Hepatocyte (in vitro differentiated cells): ENCODE measurements at regions not wholly inside any gene's neighbourhood (a gene's known extent, or its start where the extent isn't known, plus 50 kb on each side); places are given as distances from the start of the nearest gene placed in this dataset.

ENCODE experiments used
- DNase-seq: peaks from one replicate; pipeline ENCODE4 v3.0.0-alpha.2; 2016; ENCODE audit warnings: low spot score
- H2AFZ ChIP-seq: fragments of 200-600 bp; sonication (generic); 2 replicates; pipeline ENCODE4 v1.6.0; 2016; ENCODE audit warnings: antibody characterized with exemption, mild to moderate bottlenecking
- H3K27ac ChIP-seq: fragments of 200-600 bp; sonication (generic); 2 replicates; pipeline ENCODE4 v1.5.1; 2016; ENCODE audit warnings: mild to moderate bottlenecking
- H3K27me3 ChIP-seq: fragments of 200-600 bp; sonication (generic); 2 replicates; pipeline ENCODE4 v1.6.1; 2016
- H3K36me3 ChIP-seq: fragments of 200-600 bp; sonication (generic); replicated peaks from 2 replicates; pipeline ENCODE4 v1.5.1; 2016; ENCODE audit warnings: low read depth; ENCODE audit not compliant: insufficient read depth
- H3K4me1 ChIP-seq: fragments of 200-600 bp; sonication (generic); 2 replicates; pipeline ENCODE4 v1.5.1; 2016; ENCODE audit warnings: mild to moderate bottlenecking, moderate library complexity; ENCODE audit not compliant: insufficient read depth
- H3K4me2 ChIP-seq: fragments of 200-600 bp; sonication (generic); 2 replicates; pipeline ENCODE4 v1.6.0; 2016
- H3K4me3 ChIP-seq: fragments of 200-600 bp; sonication (generic); 2 replicates; pipeline ENCODE4 v1.5.1; 2016; ENCODE audit warnings: mild to moderate bottlenecking
- H3K79me2 ChIP-seq: fragments of 200-600 bp; sonication (generic); 2 replicates; pipeline ENCODE4 v1.6.0; 2017; ENCODE audit warnings: mild to moderate bottlenecking
- H3K9me2 ChIP-seq: fragments of 200-600 bp; sonication (generic); replicated peaks from 2 replicates; pipeline ENCODE4 v1.6.0; 2017; ENCODE audit warnings: mild to moderate bottlenecking; ENCODE audit not compliant: insufficient read depth
- H3K9me3 ChIP-seq: fragments of 200-600 bp; sonication (generic); 2 replicates; pipeline ENCODE4 v1.5.1; 2016; ENCODE audit warnings: low read depth, mild to moderate bottlenecking
- H4K20me1 ChIP-seq: fragments of 200-600 bp; sonication (generic); 2 replicates; pipeline ENCODE4 v1.6.0; 2016; ENCODE audit warnings: mild to moderate bottlenecking; ENCODE audit not compliant: insufficient read depth, poor library complexity, severe bottlenecking
- EZH2 ChIP-seq: fragments of 200-600 bp; sonication (generic); IDR thresholded peaks from 2 replicates; pipeline ENCODE4 v1.6.1; 2016; ENCODE audit warnings: antibody characterized with exemption, mild to moderate bottlenecking, borderline replicate concordance
- EZH2phosphoT487 ChIP-seq: fragments of 200-600 bp; sonication (generic); IDR thresholded peaks from one replicate; pipeline ENCODE4 v1.6.1; 2018; ENCODE audit warnings: antibody characterized with exemption, mild to moderate bottlenecking, low read depth, moderate library complexity; ENCODE audit not compliant: unreplicated experiment, severe bottlenecking
- WGBS: methylation state at CpG from one replicate; pipeline ENCODE4 v1.1.6; 2016; ENCODE audit warnings: low lambda C conversion rate; ENCODE audit errors: missing lambda C conversion rate; 5-methylcytosine and 5-hydroxymethylcytosine counted together
- TF ChIP-seq, protein P1 (sequence below): fragments of 200-600 bp; sonication (generic); IDR thresholded peaks from 2 replicates; pipeline ENCODE4 v1.5.1; 2016; ENCODE audit warnings: antibody characterized with exemption, mild to moderate bottlenecking; ENCODE audit not compliant: poor library complexity

DNA sequence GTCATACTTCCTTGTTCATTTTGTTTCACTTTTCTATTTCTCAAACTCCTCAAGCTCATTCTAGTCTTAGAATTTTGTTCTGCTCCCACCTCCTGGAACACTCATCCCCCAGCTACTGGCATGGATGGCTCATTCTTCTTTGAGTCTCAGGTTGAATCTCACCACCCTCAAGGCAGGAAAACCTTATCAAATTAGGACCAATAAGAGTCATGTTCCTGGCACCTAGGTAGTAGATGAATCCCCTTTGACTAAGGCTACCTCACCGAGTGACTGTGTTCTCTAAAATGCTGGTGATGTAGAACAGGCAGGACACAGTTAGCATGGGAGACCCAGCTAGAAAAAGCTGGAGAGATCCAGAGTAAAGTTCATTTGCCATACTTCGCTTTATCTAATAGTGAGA is 1050.8 kb upstream of the EEF2KMT start:
- no peak for DNase-seq
- Histone ChIP-seq H3K27me3 (no peaks in the 10 kb centered on the region), H2AFZ (no peak overlapping the region), H3K4me3 (no peak overlapping the region), H3K9me3 (no peaks in the 10 kb centered on the region), H3K79me2 (no peaks in the 10 kb centered on the region), H4K20me1 (no peaks in the 10 kb centered on the region), H3K27ac (no peak overlapping the region), H3K4me2 (no peak overlapping the region), H3K9me2 (no peaks in the 10 kb centered on the region), H3K36me3 (no peaks in the 10 kb centered on the region), H3K4me1 (no peaks in the 10 kb centered on the region)
- WGBS, result 78% methylated on average over 2 of the region's 2 CpGs
- TF ChIP-seq EZH2phosphoT487, result no peak
- TF ChIP-seq, protein P1, sequence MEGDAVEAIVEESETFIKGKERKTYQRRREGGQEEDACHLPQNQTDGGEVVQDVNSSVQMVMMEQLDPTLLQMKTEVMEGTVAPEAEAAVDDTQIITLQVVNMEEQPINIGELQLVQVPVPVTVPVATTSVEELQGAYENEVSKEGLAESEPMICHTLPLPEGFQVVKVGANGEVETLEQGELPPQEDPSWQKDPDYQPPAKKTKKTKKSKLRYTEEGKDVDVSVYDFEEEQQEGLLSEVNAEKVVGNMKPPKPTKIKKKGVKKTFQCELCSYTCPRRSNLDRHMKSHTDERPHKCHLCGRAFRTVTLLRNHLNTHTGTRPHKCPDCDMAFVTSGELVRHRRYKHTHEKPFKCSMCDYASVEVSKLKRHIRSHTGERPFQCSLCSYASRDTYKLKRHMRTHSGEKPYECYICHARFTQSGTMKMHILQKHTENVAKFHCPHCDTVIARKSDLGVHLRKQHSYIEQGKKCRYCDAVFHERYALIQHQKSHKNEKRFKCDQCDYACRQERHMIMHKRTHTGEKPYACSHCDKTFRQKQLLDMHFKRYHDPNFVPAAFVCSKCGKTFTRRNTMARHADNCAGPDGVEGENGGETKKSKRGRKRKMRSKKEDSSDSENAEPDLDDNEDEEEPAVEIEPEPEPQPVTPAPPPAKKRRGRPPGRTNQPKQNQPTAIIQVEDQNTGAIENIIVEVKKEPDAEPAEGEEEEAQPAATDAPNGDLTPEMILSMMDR, result no peak
- no peak for TF ChIP-seq EZH2

DNA sequence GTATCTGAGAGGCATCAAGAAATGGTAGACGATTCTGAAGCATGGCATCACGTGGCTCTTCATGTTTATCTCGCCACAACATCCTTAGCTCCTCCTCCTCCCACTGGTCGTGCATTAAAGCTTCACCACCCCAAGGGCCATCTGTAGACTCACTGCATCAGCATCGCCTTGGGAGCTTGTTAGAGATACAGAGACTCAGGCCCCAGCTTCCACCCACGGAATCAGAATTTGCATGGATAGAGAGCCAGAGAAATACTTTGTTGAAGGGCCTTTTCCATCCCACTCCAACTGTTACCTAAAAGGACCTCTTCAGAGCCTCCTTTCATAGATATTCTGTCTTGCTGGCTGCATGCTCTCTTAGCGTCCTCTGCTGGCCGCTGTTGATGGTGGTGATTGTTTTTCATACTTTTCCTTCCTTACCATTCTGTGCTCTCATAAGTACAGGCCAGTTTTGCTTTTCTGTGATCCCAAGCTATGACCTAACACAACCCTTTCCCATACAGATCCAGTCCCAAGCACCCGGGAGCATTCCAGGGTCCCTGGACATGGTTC is 1049.4 kb upstream of the EEF2KMT start:
- no peaks in the 10 kb centered on the region for H3K9me2 ChIP-seq
- H3K27ac ChIP-seq, result no peak overlapping the region
- H3K36me3 ChIP-seq, result no peaks in the 10 kb centered on the region
- no peak overlapping the region for H2AFZ ChIP-seq
- no peak for DNase-seq
- H3K27me3 ChIP-seq, result no peaks in the 10 kb centered on the region
- TF ChIP-seq EZH2, result no peak
- TF ChIP-seq EZH2phosphoT487, result no peak
- TF ChIP-seq, protein P1, result no peak
- no peaks in the 10 kb centered on the region for H4K20me1 ChIP-seq
- no peaks in the 10 kb centered on the region for H3K4me1 ChIP-seq
- 66% methylated on average over 9 of the region's 9 CpGs for WGBS
- H3K4me2 ChIP-seq, result no peak overlapping the region
- H3K4me3 ChIP-seq, result no peak overlapping the region
- H3K79me2 ChIP-seq, result no peaks in the 10 kb centered on the region
- no peaks in the 10 kb centered on the region for H3K9me3 ChIP-seq

DNA sequence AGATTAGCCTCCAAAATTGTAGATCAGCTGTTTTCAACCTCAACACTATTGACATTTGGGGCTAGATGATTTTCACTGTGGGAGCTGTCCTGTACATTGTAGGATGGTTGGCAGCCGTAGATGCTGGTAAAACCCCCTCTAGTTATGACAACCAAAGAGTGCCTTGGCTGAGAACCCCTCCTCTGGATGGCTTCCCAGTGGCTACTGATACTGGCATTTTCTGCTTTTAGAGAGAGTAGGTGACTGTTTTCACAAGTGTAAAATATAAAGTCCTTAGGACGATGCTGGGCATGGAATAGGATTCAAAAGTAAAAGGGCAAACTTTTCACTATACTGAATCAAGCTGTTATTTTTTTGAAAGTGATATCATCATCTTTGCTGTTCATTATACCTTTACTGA is 1048.8 kb upstream of the EEF2KMT start:
- TF ChIP-seq, protein P1, result no peak
- TF ChIP-seq EZH2phosphoT487 (no peak), EZH2 (no peak)
- Histone ChIP-seq H3K79me2 (no peaks in the 10 kb centered on the region), H3K9me2 (no peaks in the 10 kb centered on the region), H3K4me1 (no peaks in the 10 kb centered on the region), H3K27ac (no peak overlapping the region), H3K4me3 (no peak overlapping the region), H3K27me3 (no peaks in the 10 kb centered on the region), H3K9me3 (no peaks in the 10 kb centered on the region), H2AFZ (no peak overlapping the region), H3K4me2 (no peak overlapping the region), H3K36me3 (no peaks in the 10 kb centered on the region), H4K20me1 (no peaks in the 10 kb centered on the region)
- 89% methylated on average over 2 of the region's 2 CpGs for WGBS
- no peak for DNase-seq

DNA sequence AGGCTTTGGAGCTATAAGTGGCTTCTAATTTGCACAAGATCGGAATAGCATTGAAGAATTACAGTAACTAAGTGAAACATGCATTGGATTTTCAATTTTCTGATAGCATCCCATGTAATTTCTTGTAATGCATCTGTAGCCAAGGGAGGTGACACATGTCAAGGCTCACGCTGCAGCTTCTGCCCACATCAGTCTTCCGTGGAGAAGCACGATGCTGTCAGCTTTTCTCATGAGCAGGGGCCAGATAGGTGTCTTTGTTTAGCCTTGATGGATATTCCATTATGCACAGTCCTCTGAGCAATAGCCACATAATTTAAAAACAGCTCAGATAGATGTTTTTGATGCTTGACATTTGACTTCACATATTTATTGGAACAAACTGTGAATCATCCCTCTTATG is 1046.9 kb upstream of the EEF2KMT start:
- DNase-seq, result no peak
- Histone ChIP-seq H4K20me1 (no peaks in the 10 kb centered on the region), H3K27me3 (no peaks in the 10 kb centered on the region)

More for the DNA sequence above, 1046.9 kb upstream of the EEF2KMT start:
- no peaks in the 10 kb centered on the region for H3K79me2 ChIP-seq
- H3K9me2 ChIP-seq, result no peaks in the 10 kb centered on the region
- 89% methylated on average over 4 of the region's 4 CpGs for WGBS
- H3K9me3 ChIP-seq, result no peaks in the 10 kb centered on the region
- no peak overlapping the region for H3K27ac ChIP-seq
- no peaks in the 10 kb centered on the region for H3K36me3 ChIP-seq
- H3K4me3 ChIP-seq, result no peak overlapping the region
- H2AFZ ChIP-seq, result no peak overlapping the region
- TF ChIP-seq, protein P1, result no peak
- TF ChIP-seq EZH2 (no peak), EZH2phosphoT487 (no peak)
- H3K4me2 ChIP-seq, result no peak overlapping the region
- H3K4me1 ChIP-seq, result no peaks in the 10 kb centered on the region
